Suprapubic skin (tissue), 4 donors: ENCODE measurements at regions not wholly inside any gene's neighbourhood (a gene's known extent, or its start where the extent isn't known, plus 50 kb on each side); places are given as distances from the start of the nearest gene placed in this dataset.

Source experiments
- DNase-seq, 2 donors: peaks; one replicate each; pipeline ENCODE4 v3.0.0-alpha.2; 2019; ENCODE audit warnings: low spot score in 2 of 2
- H3K27ac ChIP-seq: fragments of 200-600 bp; sonication (generic); one replicate; pipeline ENCODE4 v1.5.1; 2019
- H3K27me3 ChIP-seq: fragments of 200-600 bp; sonication (generic); one replicate; pipeline ENCODE4 v1.5.1; 2019
- H3K36me3 ChIP-seq: fragments of 200-600 bp; sonication (generic); one replicate; pipeline ENCODE4 v1.5.1; 2019
- H3K4me1 ChIP-seq: fragments of 200-600 bp; sonication (generic); one replicate; pipeline ENCODE4 v1.5.1; 2019
- H3K4me3 ChIP-seq: fragments of 200-600 bp; sonication (generic); one replicate; pipeline ENCODE4 v1.5.1; 2019; ENCODE audit warnings: mild to moderate bottlenecking
- H3K9me3 ChIP-seq: fragments of 200-600 bp; sonication (generic); one replicate; pipeline ENCODE4 v1.5.1; 2019
- CTCF ChIP-seq, 2 donors: fragments of 200-600 bp in 1 of 2; fragments of 450-650 bp in 1 of 2; sonication (generic) in 1 of 2; IDR thresholded peaks; one replicate each; pipeline ENCODE4 v1.5.1; 2016 to 2019; ENCODE audit warnings: antibody characterized with exemption in 2 of 2, mild to moderate bottlenecking in 1 of 2, moderate library complexity in 1 of 2
- EP300 ChIP-seq: sonication (generic); formaldehyde crosslinking; IDR thresholded peaks from one replicate; pipeline ENCODE4 v1.6.1; 2017; ENCODE audit warnings: antibody characterized with exemption
- POLR2A ChIP-seq, 2 donors: fragments of 450-650 bp; IDR thresholded peaks; one replicate each; pipeline ENCODE4 v1.6.1; 2017; ENCODE audit warnings: antibody characterized with exemption in 2 of 2, mild to moderate bottlenecking in 2 of 2, moderate library complexity in 2 of 2
- POLR2AphosphoS5 ChIP-seq, 3 donors: sonication (generic); formaldehyde crosslinking; IDR thresholded peaks; one replicate each; pipeline ENCODE4 v1.6.1; 2017; ENCODE audit warnings: antibody characterized with exemption in 3 of 3
- WGBS: methylation state at CpG from one replicate; pipeline ENCODE4 v1.1.5; 2018; 5-methylcytosine and 5-hydroxymethylcytosine counted together

GRCh38 chr17:13351046-13351445 lies 250.7 kb downstream of the HS3ST3A1 start:
- peaks cover 3% of the 10 kb centered on the region for H3K4me1 ChIP-seq
- no peak overlapping the region for H3K4me3 ChIP-seq
- 52% methylated on average over 3 of the region's 3 CpGs for WGBS
- H3K27me3 ChIP-seq = no peaks in the 10 kb centered on the region
- H3K27ac ChIP-seq = no peak overlapping the region
- DNase-seq = no peak
- TF ChIP-seq POLR2A (IDR thresholded peaks at IDR 0.05) (no peak), POLR2AphosphoS5 (IDR thresholded peaks at IDR 0.05) (no peak), EP300 (no peak), CTCF (IDR thresholded peaks at IDR 0.05) (no peak)
- H3K9me3 ChIP-seq = no peaks in the 10 kb centered on the region
- H3K36me3 ChIP-seq = no peaks in the 10 kb centered on the region

GRCh38 chr17:13350466-13350865 lies 251.3 kb downstream of the HS3ST3A1 start:
- no peak overlapping the region for H3K4me3 ChIP-seq
- H3K9me3 ChIP-seq = no peaks in the 10 kb centered on the region
- H3K4me1 ChIP-seq = peaks cover 3% of the 10 kb centered on the region
- TF ChIP-seq EP300 = no peak
- no peak for TF ChIP-seq POLR2AphosphoS5 (IDR thresholded peaks at IDR 0.05)
- no peak for DNase-seq
- H3K27ac ChIP-seq = no peak overlapping the region
- 85% methylated on average over 9 of the region's 9 CpGs for WGBS
- no peaks in the 10 kb centered on the region for H3K36me3 ChIP-seq
- no peaks in the 10 kb centered on the region for H3K27me3 ChIP-seq

GRCh38 chr17:13346996-13347762 lies 254.6 kb downstream of the HS3ST3A1 start:
- TF ChIP-seq POLR2AphosphoS5 (IDR thresholded peaks at IDR 0.05) = no peak
- 69% methylated on average over 10 of the region's 10 CpGs for WGBS
- no peaks in the 10 kb centered on the region for H3K4me1 ChIP-seq

GRCh38 chr17:13346592-13346991 lies 255.1 kb downstream of the HS3ST3A1 start:
- Histone ChIP-seq H3K27me3 (no peaks in the 10 kb centered on the region), H3K36me3 (no peaks in the 10 kb centered on the region), H3K4me1 (no peaks in the 10 kb centered on the region), H3K4me3 (no peak overlapping the region), H3K27ac (no peak overlapping the region), H3K9me3 (no peaks in the 10 kb centered on the region)
- no peak for TF ChIP-seq POLR2A (IDR thresholded peaks at IDR 0.05)
- TF ChIP-seq EP300 = no peak
- no peak for TF ChIP-seq CTCF (IDR thresholded peaks at IDR 0.05)
- TF ChIP-seq POLR2AphosphoS5 (IDR thresholded peaks at IDR 0.05) = no peak
- 90% methylated on average over 5 of the region's 5 CpGs for WGBS
- no peak for DNase-seq

More at GRCh38 chr17:13346996-13347762, 254.6 kb downstream of the HS3ST3A1 start:
- no peaks in the 10 kb centered on the region for H3K27me3 ChIP-seq
- H3K4me3 ChIP-seq = no peak overlapping the region
- no peak overlapping the region for H3K27ac ChIP-seq
- H3K36me3 ChIP-seq = no peaks in the 10 kb centered on the region
- no peak for DNase-seq
- H3K9me3 ChIP-seq = no peaks in the 10 kb centered on the region

GRCh38 chr17:13346081-13346533 lies 255.6 kb downstream of the HS3ST3A1 start:
- H3K27ac ChIP-seq = no peak overlapping the region
- no peaks in the 10 kb centered on the region for H3K27me3 ChIP-seq
- no peak overlapping the region for H3K4me3 ChIP-seq
- no peaks in the 10 kb centered on the region for H3K9me3 ChIP-seq
- no peak for DNase-seq
- WGBS = 63% methylated on average over 2 of the region's 2 CpGs
- H3K36me3 ChIP-seq = no peaks in the 10 kb centered on the region
- TF ChIP-seq EP300 (no peak), POLR2AphosphoS5 (IDR thresholded peaks at IDR 0.05) (no peak), CTCF (IDR thresholded peaks at IDR 0.05) (no peak), POLR2A (IDR thresholded peaks at IDR 0.05) (no peak)
- H3K4me1 ChIP-seq = no peaks in the 10 kb centered on the region

- H3K4me3 ChIP-seq = no peak overlapping the region
- DNase-seq = no peak
- TF ChIP-seq CTCF (IDR thresholded peaks at IDR 0.05) = no peak
- no peak for TF ChIP-seq POLR2AphosphoS5 (IDR thresholded peaks at IDR 0.05)
- no peaks in the 10 kb centered on the region for H3K36me3 ChIP-seq
- no peaks in the 10 kb centered on the region for H3K9me3 ChIP-seq
- WGBS = 90% methylated on average over 1 of the region's 1 CpG
- no peaks in the 10 kb centered on the region for H3K27me3 ChIP-seq
- H3K27ac ChIP-seq = no peak overlapping the region
- peaks cover 7% of the 10 kb centered on the region for H3K4me1 ChIP-seq
Measured at GRCh38 chr17:13338421-13338820, 263.3 kb downstream of the HS3ST3A1 start.
